HepG2 (cell line): ENCODE measurements at regions not wholly inside any gene's neighbourhood (a gene's known extent, or its start where the extent isn't known, plus 50 kb on each side); places are given as distances from the start of the nearest gene placed in this dataset.

Source experiments
- ATAC-seq: fragments of 200-7000 bp; cut with Tn5 transposase; 3 replicates; pipeline ENCODE4 v1.9.1; 2020; ENCODE audit warnings: mild to moderate bottlenecking, moderate library complexity
- BruUV-seq: library from RNA; stranded (reverse); fragments of 400-500 nt; replicated peaks from 2 replicates; lab custom pipeline; 2021; lab: Mats Ljungman, UMichigan
- CTCF ChIA-PET: fragments of 300-600 bp; formaldehyde crosslinking; extraction: SDS; loops from one replicate; lab custom pipeline; 2021; ENCODE audit warnings: low total read pairs, inconsistent platforms, low intra/inter-chr PET ratio; lab: Yijun Ruan, JAX
- POLR2A ChIA-PET: fragments of 350-600 bp; sonication (Branson Sonifier 250); formaldehyde crosslinking; loops from one replicate; lab custom pipeline; 2020; ENCODE audit warnings: antibody characterized with exemption, inconsistent platforms; lab: Yijun Ruan, JAX
- DNase-seq: peaks from one replicate; pipeline ENCODE4 v3.0.0-alpha.2; 2015; ENCODE audit warnings: low spot score
- FAIRE-seq: peaks from 3 replicates; lab custom pipeline; 2011; peaks lifted over from hg19 to GRCh38; lab: Jason Lieb, UNC
- H2AFZ ChIP-seq: one replicate; pipeline ENCODE4 v1.6.1; 2011; ENCODE audit warnings: low read length, inconsistent platforms
- H3K27ac ChIP-seq: fragments of 300-600 bp; 3 replicates; pipeline ENCODE4 v1.8.0; 2011; ENCODE audit warnings: mixed run types, mild to moderate bottlenecking, mixed read lengths, low read length, inconsistent platforms; ENCODE audit not compliant: insufficient read depth; ENCODE audit errors: extremely low read length
- H3K27me3 ChIP-seq, 2 experiments: fragments of 200-600 bp in 1 of 2; 2 replicates in 1 of 2; 3 replicates in 1 of 2; pipeline versions ENCODE4 v1.6.0 to v1.8.0; 2011; ENCODE audit warnings: low read length in 2 of 2, mild to moderate bottlenecking in 2 of 2, moderate library complexity in 2 of 2, inconsistent platforms in 1 of 2; ENCODE audit not compliant: insufficient read depth in 2 of 2, control insufficient read depth in 1 of 2
- H3K36me3 ChIP-seq, 2 experiments: fragments of 200-600 bp in 1 of 2; replicated peaks in 1 of 2; 2 replicates in 1 of 2; 3 replicates in 1 of 2; pipeline versions ENCODE4 v1.5.1 to v1.8.0; 2011; ENCODE audit warnings: low read length in 2 of 2, inconsistent platforms in 1 of 2; ENCODE audit not compliant: insufficient read depth in 2 of 2, control insufficient read depth in 1 of 2
- H3K4me1 ChIP-seq: 2 replicates; pipeline ENCODE4 v1.5.1; 2012; ENCODE audit warnings: low read length, inconsistent platforms; ENCODE audit not compliant: insufficient read depth
- H3K4me2 ChIP-seq: 2 replicates; pipeline ENCODE4 v1.6.0; 2011; ENCODE audit warnings: low read depth, low read length, inconsistent platforms
- H3K4me3 ChIP-seq, 3 experiments: fragments of 200-600 bp in 1 of 3; sonication (generic), shearing (Covaris generic) in 1 of 3; replicated peaks in 1 of 3; 2 replicates each; pipeline ENCODE4 v1.5.1; 2011 to 2016; ENCODE audit warnings: low read length in 3 of 3, inconsistent platforms in 2 of 3, low read depth in 2 of 3, mild to moderate bottlenecking in 2 of 3, control low read depth in 1 of 3, mixed read lengths in 1 of 3; ENCODE audit not compliant: insufficient read depth in 1 of 3
- H3K79me2 ChIP-seq: one replicate; pipeline ENCODE4 v1.6.1; 2011; ENCODE audit warnings: low read length, inconsistent platforms; ENCODE audit not compliant: insufficient read depth
- H3K9ac ChIP-seq: 2 replicates; pipeline ENCODE4 v1.6.0; 2011; ENCODE audit warnings: mild to moderate bottlenecking, low read depth, low read length, inconsistent platforms; ENCODE audit not compliant: insufficient read depth
- H3K9me3 ChIP-seq: 2 replicates; pipeline ENCODE4 v1.5.1; 2012; ENCODE audit warnings: mild to moderate bottlenecking, low read length
- H4K20me1 ChIP-seq: 2 replicates; pipeline ENCODE4 v1.6.0; 2011; ENCODE audit warnings: inconsistent platforms, mild to moderate bottlenecking, low read length, moderate library complexity; ENCODE audit not compliant: insufficient read depth
- CEBPB ChIP-seq: IDR thresholded peaks from 2 replicates; pipeline ENCODE4 v1.6.1; 2011; ENCODE audit warnings: low read depth, low read length, improper control_type of control experiment, borderline replicate concordance
- CREM ChIP-seq, 2 experiments: sonication (generic) in 1 of 2; formaldehyde crosslinking in 1 of 2; IDR thresholded peaks; 2 replicates each; pipeline versions ENCODE4 v1.4.0 to v1.6.1; 2016 to 2020; ENCODE audit warnings: antibody characterized with exemption in 1 of 2, mild to moderate bottlenecking in 1 of 2, missing genetic modification reagents in 1 of 2
- GZF1 ChIP-seq: sonication (generic); formaldehyde crosslinking; IDR thresholded peaks from 2 replicates; pipeline ENCODE4 v1.5.1; 2020; ENCODE audit warnings: mild to moderate bottlenecking, missing genetic modification reagents
- MIER2 ChIP-seq: IDR thresholded peaks from 2 replicates; pipeline ENCODE4 v1.6.1; 2016; ENCODE audit warnings: missing biosample characterization, missing genetic modification reagents
- NFKBIZ ChIP-seq: IDR thresholded peaks from 2 replicates; pipeline ENCODE4 v1.6.1; 2018; ENCODE audit warnings: missing genetic modification reagents, missing compliant biosample characterization
- SMARCC2 ChIP-seq: fragments of 450-650 bp; IDR thresholded peaks from 2 replicates; pipeline ENCODE4 v1.6.1; 2017; ENCODE audit warnings: antibody characterized with exemption, mild to moderate bottlenecking
- SOX5 ChIP-seq: IDR thresholded peaks from 2 replicates; pipeline ENCODE4 v1.6.1; 2016; ENCODE audit warnings: borderline replicate concordance
- ZNF143 ChIP-seq: sonication (generic); formaldehyde crosslinking; IDR thresholded peaks from 2 replicates; pipeline ENCODE4 v1.4.0; 2020; ENCODE audit warnings: missing genetic modification reagents
- ZSCAN21 ChIP-seq: sonication (generic); formaldehyde crosslinking; IDR thresholded peaks from 2 replicates; pipeline ENCODE4 v1.8.0; 2022; ENCODE audit warnings: mild to moderate bottlenecking, missing genetic modification reagents, moderate library complexity, borderline replicate concordance
- WGBS: methylation state at CpG from one replicate; pipeline ENCODE4 v1.1.6; 2017; ENCODE audit warnings: low lambda C conversion rate; 5-methylcytosine and 5-hydroxymethylcytosine counted together
- in situ Hi-C: cut with HindIII; loops from 2 replicates; pipeline ENCODE4 v1.10.0; 2017; ENCODE audit warnings: low pct_unique_long_range_greater_than_20kb; ENCODE audit not compliant: extremely low pct_ligation_motif_present
- intact Hi-C: fragments of 100-400 bp; cut with micrococcal nuclease; formaldehyde crosslinking; loops from one replicate; pipeline ENCODE4 v1.10.0; 2022; ENCODE audit not compliant: unreplicated experiment
- TF ChIP-seq, protein P1 (sequence below): sonication (generic); formaldehyde crosslinking; IDR thresholded peaks from 2 replicates; pipeline ENCODE4 v1.5.0; 2020; ENCODE audit warnings: mild to moderate bottlenecking, missing genetic modification reagents
- TF ChIP-seq, protein P2 (sequence below): sonication (generic); formaldehyde crosslinking; IDR thresholded peaks from 2 replicates; pipeline ENCODE4 v1.5.0; 2020; ENCODE audit warnings: mild to moderate bottlenecking, missing genetic modification reagents, borderline replicate concordance
- TF ChIP-seq, protein P3 (sequence below): sonication (generic); formaldehyde crosslinking; IDR thresholded peaks from 2 replicates; pipeline ENCODE4 v1.8.0; 2022; ENCODE audit warnings: mild to moderate bottlenecking, missing genetic modification reagents, moderate library complexity

DNA sequence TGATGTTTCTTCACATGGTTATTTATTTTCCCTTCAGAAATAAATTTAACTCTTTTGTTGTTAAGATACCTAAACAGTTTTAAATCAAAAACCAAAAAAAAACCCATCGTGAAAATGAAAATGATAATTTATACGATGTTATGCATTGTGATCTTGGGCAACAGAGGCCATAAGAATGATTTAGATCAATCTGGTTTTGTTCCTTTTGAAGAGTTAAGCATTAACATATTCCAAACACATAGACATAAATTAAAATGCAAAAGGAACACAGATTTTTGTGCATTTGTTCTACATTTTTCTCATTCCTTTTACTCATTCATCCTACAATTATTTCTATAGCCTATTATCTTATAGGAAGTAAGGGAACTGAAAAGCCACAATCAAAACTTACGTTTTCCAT, 226.1 kb upstream of the SEMA3D start:
- intact Hi-C loops, result no loop called here
- ATAC-seq (no peak), DNase-seq (no peak), FAIRE-seq (no peak)
- no TSS peak for BruUV-seq
- Histone ChIP-seq H3K27ac (no peak overlapping the region), H4K20me1 (no peaks in the 10 kb centered on the region), H3K9me3 (no peaks in the 10 kb centered on the region), H3K4me3 (no peak overlapping the region), H3K4me1 (peaks cover 32% of the 10 kb centered on the region), H3K36me3 (no peaks in the 10 kb centered on the region), H3K4me2 (no peak overlapping the region), H3K27me3 (no peaks in the 10 kb centered on the region), H3K79me2 (no peaks in the 10 kb centered on the region), H3K9ac (no peak overlapping the region), H2AFZ (no peak overlapping the region)
- in situ Hi-C loops, result no loop called here
- ChIA-PET CTCF (no interaction called here), POLR2A (no interaction called here)
- 33% methylated on average over 3 of the region's 3 CpGs for WGBS
- TF ChIP-seq, protein P1, sequence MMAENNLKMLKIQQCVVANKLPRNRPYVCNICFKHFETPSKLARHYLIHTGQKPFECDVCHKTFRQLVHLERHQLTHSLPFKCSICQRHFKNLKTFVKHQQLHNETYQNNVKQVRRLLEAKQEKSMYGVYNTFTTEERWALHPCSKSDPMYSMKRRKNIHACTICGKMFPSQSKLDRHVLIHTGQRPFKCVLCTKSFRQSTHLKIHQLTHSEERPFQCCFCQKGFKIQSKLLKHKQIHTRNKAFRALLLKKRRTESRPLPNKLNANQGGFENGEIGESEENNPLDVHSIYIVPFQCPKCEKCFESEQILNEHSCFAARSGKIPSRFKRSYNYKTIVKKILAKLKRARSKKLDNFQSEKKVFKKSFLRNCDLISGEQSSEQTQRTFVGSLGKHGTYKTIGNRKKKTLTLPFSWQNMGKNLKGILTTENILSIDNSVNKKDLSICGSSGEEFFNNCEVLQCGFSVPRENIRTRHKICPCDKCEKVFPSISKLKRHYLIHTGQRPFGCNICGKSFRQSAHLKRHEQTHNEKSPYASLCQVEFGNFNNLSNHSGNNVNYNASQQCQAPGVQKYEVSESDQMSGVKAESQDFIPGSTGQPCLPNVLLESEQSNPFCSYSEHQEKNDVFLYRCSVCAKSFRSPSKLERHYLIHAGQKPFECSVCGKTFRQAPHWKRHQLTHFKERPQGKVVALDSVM (CRISPR knock-in tag), result no peak
- TF ChIP-seq, protein P2, sequence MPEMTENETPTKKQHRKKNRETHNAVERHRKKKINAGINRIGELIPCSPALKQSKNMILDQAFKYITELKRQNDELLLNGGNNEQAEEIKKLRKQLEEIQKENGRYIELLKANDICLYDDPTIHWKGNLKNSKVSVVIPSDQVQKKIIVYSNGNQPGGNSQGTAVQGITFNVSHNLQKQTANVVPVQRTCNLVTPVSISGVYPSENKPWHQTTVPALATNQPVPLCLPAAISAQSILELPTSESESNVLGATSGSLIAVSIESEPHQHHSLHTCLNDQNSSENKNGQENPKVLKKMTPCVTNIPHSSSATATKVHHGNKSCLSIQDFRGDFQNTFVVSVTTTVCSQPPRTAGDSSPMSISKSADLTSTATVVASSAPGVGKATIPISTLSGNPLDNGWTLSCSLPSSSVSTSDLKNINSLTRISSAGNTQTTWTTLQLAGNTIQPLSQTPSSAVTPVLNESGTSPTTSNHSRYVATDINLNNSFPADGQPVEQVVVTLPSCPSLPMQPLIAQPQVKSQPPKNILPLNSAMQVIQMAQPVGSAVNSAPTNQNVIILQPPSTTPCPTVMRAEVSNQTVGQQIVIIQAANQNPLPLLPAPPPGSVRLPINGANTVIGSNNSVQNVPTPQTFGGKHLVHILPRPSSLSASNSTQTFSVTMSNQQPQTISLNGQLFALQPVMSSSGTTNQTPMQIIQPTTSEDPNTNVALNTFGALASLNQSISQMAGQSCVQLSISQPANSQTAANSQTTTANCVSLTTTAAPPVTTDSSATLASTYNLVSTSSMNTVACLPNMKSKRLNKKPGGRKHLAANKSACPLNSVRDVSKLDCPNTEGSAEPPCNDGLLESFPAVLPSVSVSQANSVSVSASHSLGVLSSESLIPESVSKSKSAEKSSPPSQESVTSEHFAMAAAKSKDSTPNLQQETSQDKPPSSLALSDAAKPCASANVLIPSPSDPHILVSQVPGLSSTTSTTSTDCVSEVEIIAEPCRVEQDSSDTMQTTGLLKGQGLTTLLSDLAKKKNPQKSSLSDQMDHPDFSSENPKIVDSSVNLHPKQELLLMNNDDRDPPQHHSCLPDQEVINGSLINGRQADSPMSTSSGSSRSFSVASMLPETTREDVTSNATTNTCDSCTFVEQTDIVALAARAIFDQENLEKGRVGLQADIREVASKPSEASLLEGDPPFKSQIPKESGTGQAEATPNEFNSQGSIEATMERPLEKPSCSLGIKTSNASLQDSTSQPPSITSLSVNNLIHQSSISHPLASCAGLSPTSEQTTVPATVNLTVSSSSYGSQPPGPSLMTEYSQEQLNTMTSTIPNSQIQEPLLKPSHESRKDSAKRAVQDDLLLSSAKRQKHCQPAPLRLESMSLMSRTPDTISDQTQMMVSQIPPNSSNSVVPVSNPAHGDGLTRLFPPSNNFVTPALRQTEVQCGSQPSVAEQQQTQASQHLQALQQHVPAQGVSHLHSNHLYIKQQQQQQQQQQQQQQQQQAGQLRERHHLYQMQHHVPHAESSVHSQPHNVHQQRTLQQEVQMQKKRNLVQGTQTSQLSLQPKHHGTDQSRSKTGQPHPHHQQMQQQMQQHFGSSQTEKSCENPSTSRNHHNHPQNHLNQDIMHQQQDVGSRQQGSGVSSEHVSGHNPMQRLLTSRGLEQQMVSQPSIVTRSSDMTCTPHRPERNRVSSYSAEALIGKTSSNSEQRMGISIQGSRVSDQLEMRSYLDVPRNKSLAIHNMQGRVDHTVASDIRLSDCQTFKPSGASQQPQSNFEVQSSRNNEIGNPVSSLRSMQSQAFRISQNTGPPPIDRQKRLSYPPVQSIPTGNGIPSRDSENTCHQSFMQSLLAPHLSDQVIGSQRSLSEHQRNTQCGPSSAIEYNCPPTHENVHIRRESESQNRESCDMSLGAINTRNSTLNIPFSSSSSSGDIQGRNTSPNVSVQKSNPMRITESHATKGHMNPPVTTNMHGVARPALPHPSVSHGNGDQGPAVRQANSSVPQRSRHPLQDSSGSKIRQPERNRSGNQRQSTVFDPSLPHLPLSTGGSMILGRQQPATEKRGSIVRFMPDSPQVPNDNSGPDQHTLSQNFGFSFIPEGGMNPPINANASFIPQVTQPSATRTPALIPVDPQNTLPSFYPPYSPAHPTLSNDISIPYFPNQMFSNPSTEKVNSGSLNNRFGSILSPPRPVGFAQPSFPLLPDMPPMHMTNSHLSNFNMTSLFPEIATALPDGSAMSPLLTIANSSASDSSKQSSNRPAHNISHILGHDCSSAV, result no peak
- TF ChIP-seq SOX5 (no peak), GZF1 (no peak), CEBPB (no peak), SMARCC2 (no peak), CREM (IDR thresholded peaks at IDR 0.05) (no peak), CREM (CRISPR knock-in tag; IDR thresholded peaks at IDR 0.05) (no peak), ZSCAN21 (CRISPR knock-in tag) (no peak), MIER2 (no peak), NFKBIZ (no peak), ZNF143 (CRISPR knock-in tag) (no peak)
- TF ChIP-seq, protein P3, sequence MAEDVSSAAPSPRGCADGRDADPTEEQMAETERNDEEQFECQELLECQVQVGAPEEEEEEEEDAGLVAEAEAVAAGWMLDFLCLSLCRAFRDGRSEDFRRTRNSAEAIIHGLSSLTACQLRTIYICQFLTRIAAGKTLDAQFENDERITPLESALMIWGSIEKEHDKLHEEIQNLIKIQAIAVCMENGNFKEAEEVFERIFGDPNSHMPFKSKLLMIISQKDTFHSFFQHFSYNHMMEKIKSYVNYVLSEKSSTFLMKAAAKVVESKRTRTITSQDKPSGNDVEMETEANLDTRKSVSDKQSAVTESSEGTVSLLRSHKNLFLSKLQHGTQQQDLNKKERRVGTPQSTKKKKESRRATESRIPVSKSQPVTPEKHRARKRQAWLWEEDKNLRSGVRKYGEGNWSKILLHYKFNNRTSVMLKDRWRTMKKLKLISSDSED (CRISPR knock-in tag), result no peak
